ENCODE measurements at regions not wholly inside any gene's neighbourhood (a gene's known extent, or its start where the extent isn't known, plus 50 kb on each side); places are given as distances from the start of the nearest gene placed in this dataset.

DNA sequence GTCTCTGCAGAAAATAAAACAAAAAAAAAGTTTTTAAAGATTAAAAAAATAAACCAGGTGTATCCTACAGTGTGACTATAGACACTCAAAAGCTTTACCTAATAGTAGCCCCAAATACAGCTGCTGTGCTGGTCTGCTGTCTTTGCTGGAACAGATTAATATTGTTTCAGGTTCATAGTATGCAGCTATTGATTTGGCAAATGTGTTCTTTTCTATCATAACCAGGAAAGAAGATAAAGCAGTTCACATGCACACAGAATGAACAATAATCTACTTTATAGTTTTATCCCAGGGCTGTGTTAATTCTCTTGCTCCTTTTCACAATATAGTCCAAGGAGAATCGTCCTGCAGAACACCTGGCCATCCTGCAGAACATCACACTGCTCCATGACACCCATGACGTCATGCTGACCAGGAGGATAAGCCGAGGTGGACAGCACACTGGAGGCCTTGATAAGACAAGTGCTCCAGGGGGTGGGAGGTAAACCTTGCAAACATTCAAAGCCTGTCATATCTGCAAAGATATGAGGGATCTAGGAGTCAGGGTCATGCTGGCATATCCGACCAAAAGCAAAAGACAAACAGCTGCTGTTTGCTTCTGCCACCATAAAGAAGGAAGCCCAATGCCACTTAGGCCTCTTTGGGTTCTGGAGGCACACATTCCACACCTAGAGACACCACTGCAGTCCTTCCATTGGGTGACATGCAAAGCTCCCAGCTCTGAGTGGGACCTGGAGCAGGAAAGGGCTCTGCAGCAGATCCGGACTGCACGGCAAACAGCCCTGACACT is 86.1 kb upstream of the SLC2A1 start:
- in situ Hi-C loops (cut with MboI; ENCODE audit: low sequenced_read_pairs) = no loop called here

GRCh38 chr1:43043695-43044094 is 85.0 kb upstream of the SLC2A1 start:
- in situ Hi-C loops (cut with MboI; ENCODE audit: low sequenced_read_pairs) = no loop called here

- in situ Hi-C loops (cut with MboI; ENCODE audit: low sequenced_read_pairs) = no loop called here
Measured at GRCh38 chr1:43042773-43043457, 84.2 kb upstream of the SLC2A1 start.

DNA sequence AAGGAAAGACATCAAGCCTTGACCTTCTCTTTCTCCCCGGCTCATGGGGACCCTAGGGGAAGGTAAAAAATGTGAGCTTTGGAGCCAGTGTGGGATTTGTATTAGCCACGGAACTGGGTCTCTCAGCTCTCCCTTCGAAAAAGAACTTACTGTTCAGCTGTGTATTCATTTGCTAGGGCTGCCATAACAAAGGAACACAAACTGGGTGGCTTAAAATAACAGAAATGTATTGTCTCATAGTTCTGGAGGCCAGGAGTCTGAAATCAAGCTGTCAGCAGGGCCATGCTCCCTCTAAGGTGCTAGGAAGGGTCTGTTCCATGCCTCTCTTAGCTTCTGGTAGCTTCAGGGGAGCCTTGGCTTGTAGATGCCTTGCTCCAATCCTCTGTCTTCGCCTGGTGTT is 83.5 kb upstream of the SLC2A1 start:
- in situ Hi-C loops (cut with MboI; ENCODE audit: low sequenced_read_pairs) = no loop called here

GRCh38 chr1:43041591-43041990 is 82.9 kb upstream of the SLC2A1 start:
- in situ Hi-C loops (cut with MboI; ENCODE audit: low sequenced_read_pairs) = no loop called here

- in situ Hi-C loops (cut with MboI; ENCODE audit: low sequenced_read_pairs) = no loop called here
Measured at GRCh38 chr1:43039228-43040055, 80.8 kb upstream of the SLC2A1 start.

DNA sequence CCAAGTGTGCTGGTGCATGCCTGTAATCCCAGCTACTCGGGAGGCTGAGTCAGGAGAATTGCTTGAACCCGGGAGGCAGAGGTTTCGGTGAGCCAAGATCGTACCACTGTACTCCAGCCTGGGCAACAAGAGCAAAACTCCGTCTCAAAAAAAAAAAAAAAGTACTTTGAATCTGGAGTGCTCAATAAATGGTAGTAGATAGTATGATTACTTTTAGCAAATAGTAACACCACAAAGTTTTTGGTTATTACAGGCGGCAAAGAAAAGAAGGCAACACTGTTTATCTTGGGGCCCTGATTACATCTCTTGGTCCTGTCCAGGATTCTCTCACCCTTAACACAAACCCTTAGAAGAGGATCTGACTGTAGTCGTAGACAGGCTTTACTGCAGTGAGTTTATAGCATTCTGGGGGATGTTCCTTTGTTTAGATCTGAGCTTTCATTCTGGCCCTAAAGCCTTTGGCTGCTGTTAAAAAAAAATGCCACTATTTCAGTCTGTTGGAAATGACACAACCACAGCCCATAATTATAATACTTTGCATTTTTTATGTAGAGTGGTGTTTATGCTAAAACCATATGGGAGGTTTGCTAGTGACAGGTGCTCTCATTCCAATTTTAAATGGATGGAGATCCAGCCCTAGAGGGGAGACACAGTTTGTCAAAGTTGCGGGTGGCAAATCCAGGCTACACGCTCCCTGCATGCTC is 79.7 kb upstream of the SLC2A1 start:
- in situ Hi-C loops (cut with MboI; ENCODE audit: low sequenced_read_pairs) = no loop called here

DNA sequence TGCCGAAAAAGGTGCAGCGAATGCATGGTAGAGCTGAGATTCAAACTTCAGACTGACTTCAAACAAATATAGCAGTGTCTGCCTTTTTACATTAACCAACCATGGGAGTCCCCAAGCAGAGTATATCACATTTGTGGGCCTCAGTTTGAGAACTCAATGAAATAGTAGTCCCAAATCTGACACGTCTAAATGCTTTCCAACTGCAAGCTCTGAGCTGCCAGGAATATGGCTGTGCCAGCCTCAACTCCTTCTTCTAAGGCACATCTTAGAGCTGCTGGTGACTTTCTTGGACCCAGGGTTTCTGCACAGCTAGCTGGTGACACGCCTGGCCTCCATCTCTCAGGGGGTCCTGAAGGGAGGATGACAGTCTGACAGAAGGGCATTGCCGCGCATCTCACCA is 78.8 kb upstream of the SLC2A1 start:
- in situ Hi-C loops (cut with MboI; ENCODE audit: low sequenced_read_pairs) = no loop called here

- in situ Hi-C loops (cut with MboI; ENCODE audit: low sequenced_read_pairs) = no loop called here
Measured at GRCh38 chr1:43036932-43037331, 78.3 kb upstream of the SLC2A1 start.

DNA sequence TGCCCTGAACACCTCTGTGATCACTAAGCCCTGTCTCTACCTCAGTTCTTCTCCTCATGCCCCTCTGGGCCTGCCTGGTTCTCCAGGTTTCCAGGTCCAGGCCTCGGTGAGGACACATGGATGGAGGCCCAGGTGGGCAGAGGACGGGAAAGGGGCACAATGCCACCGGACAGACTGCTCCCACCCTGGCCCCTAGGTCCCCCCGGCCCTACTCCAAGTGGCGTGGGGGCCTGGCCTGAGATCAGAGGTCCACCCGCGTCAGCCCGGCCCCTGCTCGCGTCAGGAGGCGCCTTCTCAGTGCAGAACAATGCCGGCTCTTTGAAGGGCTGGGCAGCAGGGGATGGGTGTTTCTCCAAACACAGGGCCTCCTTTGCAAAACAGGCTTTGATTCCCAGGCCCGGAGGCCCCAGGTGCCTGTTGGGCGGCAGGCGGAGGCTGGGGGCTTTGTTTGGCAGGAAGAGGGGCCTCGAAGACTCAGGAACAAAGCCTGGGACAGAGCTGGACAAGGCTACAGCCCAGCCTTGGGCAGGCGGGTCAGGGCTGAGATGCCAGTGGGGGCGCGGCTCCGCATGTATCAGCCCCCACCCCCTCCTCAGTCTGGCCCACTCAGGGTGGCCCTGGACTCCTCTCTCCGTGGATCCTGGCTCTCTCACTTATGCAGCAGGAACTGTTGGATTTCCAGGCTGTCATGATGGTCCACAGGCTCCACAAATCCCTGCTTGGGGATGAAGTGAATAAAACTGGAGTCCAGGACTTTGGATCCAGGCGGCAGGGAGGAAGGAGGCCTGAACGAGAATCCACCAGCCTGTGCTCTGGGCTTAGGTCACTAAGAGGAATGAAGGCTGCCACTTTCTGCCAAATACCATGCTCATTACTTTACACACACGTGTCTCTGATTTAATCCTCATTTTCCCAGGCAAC is 77.4 kb upstream of the SLC2A1 start:
- in situ Hi-C loops (cut with MboI; ENCODE audit: low sequenced_read_pairs) = no loop called here

DNA sequence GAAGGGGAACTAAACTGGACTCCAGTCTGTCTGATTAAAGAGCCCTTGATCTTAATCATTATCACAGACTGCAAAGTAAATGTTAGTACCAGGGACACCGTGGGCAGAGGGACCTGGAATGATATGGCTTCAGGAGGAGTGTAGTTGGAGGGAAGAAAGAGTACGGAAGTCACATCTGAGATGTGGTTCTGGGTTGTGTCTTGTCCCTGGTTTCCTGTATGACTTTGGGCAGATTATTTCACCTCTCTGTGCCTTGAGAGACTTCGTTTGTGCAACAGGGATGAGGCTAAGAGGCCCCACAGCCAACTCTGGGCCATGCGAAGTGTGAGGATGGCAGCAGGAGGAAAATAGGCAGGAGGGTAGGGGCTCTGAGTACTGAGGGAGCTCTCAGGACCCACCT is 76.1 kb upstream of the SLC2A1 start:
- in situ Hi-C loops (cut with MboI; ENCODE audit: low sequenced_read_pairs) = no loop called here

DNA sequence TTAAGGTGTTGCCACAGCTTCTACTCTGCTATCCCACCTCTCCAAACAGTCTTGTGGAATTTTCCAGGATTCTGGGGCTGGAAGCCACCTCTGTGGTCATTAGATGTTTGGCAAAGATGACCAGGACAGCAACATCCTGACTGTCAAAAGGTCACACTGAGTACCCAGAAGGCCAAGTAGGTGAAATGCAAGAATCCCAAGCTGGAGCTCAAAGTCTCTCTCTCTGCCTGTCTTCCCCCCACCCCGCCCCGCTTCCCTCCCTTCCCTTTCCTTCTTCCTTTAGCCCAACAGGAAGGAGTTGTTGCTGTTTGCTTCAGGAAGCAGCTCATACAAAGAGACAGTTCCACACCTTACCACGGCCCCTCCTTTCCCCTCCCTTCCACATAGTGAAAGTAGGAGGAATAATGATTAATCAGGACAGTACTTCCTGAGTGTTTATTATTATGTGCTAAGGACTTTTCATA is 75.6 kb upstream of the SLC2A1 start:
- in situ Hi-C loops (cut with MboI; ENCODE audit: low sequenced_read_pairs) = no loop called here

GRCh38 chr1:43031316-43032203 is 72.9 kb upstream of the SLC2A1 start:
- in situ Hi-C loops (cut with MboI; ENCODE audit: low sequenced_read_pairs) = no loop called here

DNA sequence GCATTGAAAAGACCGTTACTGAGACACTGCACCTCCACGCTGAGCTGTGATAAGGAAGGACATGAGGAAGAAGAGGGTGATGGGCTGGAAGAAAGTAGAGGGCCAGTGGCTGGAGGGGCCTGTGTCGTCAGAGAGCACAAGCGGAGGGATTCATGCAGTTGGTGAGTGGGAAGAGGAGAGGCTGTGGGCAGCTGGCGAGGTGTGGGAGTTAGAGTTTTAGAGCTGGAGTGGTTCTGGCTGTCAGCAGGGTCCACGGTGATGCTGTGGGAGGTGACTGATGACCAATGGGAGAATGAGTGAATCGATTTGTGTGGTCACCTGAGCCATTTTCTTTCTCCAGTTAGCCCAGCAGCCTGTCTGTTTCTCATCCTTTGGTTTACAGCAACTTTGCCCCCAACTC is 66.2 kb upstream of the SLC2A1 start:
- in situ Hi-C loops (cut with MboI; ENCODE audit: low sequenced_read_pairs) = no loop called here

- in situ Hi-C loops (cut with MboI; ENCODE audit: low sequenced_read_pairs) = no loop called here
Measured at GRCh38 chr1:43021547-43022474, 63.1 kb upstream of the SLC2A1 start.

DNA sequence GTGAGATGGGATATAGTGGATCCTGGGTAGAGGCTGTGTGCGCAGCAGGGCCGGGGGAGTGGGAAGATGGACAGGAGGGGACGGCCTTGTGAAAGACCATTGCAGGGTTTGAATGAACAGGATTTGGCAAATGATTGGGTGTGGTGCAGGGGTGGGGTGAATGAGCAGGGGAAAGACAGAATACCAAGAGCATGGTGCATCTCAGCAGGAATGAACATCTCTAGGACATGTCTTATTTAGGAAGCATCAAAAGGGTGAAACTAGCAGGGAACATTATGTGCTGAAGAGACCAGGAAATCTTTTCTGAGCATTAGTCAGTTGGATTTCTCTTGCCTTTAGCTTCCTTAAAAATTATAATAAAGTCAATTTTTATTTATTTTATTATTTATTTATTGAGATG is 60.6 kb upstream of the SLC2A1 start:
- in situ Hi-C loops (cut with MboI; ENCODE audit: low sequenced_read_pairs) = no loop called here

GRCh38 chr1:43018121-43018520 is 59.5 kb upstream of the SLC2A1 start:
- in situ Hi-C loops (cut with MboI; ENCODE audit: low sequenced_read_pairs) = no loop called here

DNA sequence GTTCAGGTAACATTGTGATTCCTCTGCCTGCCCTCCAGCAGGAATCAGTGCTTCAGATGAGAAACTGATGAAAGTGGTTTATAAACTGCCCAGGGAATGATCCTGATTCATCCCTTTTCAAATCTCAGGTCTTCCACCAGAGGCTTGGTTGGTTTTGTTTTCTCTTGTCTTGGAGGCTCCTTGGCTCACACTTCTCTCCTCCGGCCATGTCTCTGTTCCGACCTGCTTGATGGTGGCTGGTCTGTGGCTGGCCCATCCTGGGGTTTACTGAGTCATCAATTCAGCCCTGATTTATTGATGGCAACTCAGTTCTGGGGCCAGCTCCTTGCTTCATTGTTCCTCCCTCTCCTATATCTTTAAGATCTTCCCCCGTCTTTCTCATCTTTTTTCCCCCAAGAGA is 56.6 kb upstream of the SLC2A1 start:
- in situ Hi-C loops (cut with MboI; ENCODE audit: low sequenced_read_pairs) = no loop called here

All from HL-60/S4 treated with phorbol 12-myristate 13-acetate at 8.2 ng/mL for 4 days and 3 days (cell line).